ENCODE measurements at regions not wholly inside any gene's neighbourhood (a gene's known extent, or its start where the extent isn't known, plus 50 kb on each side); places are given as distances from the start of the nearest gene placed in this dataset.

DNA sequence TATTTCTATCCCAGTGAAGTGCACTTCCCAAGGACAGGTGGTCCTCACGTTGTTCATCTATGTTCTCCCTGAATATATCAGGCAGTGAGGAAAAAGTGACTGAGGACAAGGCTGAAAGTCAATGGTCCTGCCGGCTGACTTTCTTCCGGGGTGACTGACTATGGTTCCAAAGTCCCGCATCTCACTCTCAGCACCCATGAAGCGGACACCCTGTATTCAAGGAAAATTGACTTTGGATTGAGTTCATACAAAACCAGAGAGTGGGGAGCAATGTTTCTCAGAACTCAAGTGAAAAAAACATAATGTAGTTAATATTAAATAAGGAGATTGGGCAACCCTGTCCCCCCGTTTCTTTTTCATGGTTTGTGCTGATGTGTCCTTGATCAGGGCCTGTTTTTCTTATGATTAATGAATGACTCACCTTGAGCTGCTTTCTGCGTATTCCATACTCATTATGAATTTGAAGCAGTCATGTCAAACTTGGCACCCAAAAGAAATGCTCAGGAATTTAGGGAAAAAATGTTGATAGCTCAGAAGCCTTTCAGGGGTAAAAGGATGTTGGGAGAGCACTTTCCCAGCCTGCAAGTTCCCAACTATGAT, 184.0 kb downstream of the CYLD start:
- Histone ChIP-seq H3K36me3 (ENCODE audit: insufficient read depth, low read length) (no peaks in the 10 kb centered on the region), H4K20me1 (ENCODE audit: insufficient read depth, low read length) (no peaks in the 10 kb centered on the region), H2AFZ (ENCODE audit: low read depth, low read length) (no peak overlapping the region), H3K9ac (ENCODE audit: low read depth, low read length) (no peak overlapping the region), H3K79me2 (ENCODE audit: insufficient read depth, low read length) (no peaks in the 10 kb centered on the region), H3K27ac (ENCODE audit: low read length) (no peak overlapping the region), H3K4me3 (ENCODE audit: low read depth in 1 of 2, low read length in 2 of 2) (no peak overlapping the region), H3K27me3 (ENCODE audit: insufficient read depth, low read length, poor library complexity) (no peaks in the 10 kb centered on the region), H3K4me1 (ENCODE audit: insufficient read depth, low read length) (no peaks in the 10 kb centered on the region), H3K4me2 (ENCODE audit: insufficient read depth, low read length) (no peak overlapping the region), H3K9me3 (ENCODE audit: insufficient read depth, low read length, severe bottlenecking) (no peaks in the 10 kb centered on the region)
- TF ChIP-seq EZH2 (IDR thresholded peaks at IDR 0.05; ENCODE audit: borderline replicate concordance, low read depth, low read length, severe bottlenecking) (no peak), CTCF (IDR thresholded peaks at IDR 0.05; ENCODE audit: borderline replicate concordance, extremely low read depth, low read length, poor library complexity, severe bottlenecking) (no peak)
- DNase-seq (no peak), ATAC-seq (ENCODE audit: insufficient read depth, low read depth) (no peak)

DNA sequence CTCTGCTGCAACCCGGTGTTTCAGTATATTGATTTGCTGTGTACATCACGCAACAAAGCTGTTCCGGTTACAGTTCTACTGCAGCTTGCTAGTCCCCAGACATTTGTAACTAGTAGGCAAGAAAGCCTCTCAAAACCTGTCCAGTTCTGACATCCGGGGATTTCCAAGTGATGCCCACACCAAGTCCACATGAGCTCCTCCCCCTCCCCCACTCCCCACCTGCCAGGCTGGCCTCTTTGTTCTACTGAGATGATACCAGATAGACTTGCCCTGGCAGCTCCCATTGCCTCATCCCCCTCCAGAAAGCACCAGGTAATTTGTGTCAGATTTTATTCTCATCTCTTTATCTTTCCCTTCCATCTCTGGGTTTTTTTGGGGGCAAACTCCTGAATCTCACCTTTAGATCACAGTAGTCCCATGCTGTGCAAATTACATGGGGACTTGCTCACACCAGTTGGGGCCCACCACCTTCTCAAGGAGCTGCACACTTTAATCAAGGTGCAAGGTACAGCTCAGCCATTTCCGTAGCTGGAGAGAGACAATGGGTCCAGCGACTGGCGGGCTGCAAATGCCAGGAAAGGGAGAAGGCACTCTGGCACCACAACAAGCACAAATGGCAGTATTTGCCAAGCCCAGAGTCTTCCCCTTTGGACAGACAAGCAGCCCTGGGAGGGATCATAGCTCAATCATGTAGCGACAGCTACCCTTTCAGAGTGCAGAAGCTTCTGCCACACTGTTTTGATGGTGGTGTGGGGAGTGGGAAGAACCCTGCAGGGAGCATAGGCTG, 183.1 kb downstream of the CYLD start:
- DNase-seq (no peak), ATAC-seq (ENCODE audit: insufficient read depth, low read depth) (no peak)
- no peaks in the 10 kb centered on the region for H3K36me3 ChIP-seq (ENCODE audit: insufficient read depth, low read length)
- TF ChIP-seq CTCF (IDR thresholded peaks at IDR 0.05; ENCODE audit: borderline replicate concordance, extremely low read depth, low read length, poor library complexity, severe bottlenecking) (no peak), EZH2 (IDR thresholded peaks at IDR 0.05; ENCODE audit: borderline replicate concordance, low read depth, low read length, severe bottlenecking) (no peak)
- no peaks in the 10 kb centered on the region for H3K9me3 ChIP-seq (ENCODE audit: insufficient read depth, low read length, severe bottlenecking)
- H3K4me1 ChIP-seq (ENCODE audit: insufficient read depth, low read length), result no peaks in the 10 kb centered on the region
- H3K27ac ChIP-seq (ENCODE audit: low read length), result no peak overlapping the region
- no peaks in the 10 kb centered on the region for H3K27me3 ChIP-seq (ENCODE audit: insufficient read depth, low read length, poor library complexity)
- H3K79me2 ChIP-seq (ENCODE audit: insufficient read depth, low read length), result no peaks in the 10 kb centered on the region
- no peak overlapping the region for H3K9ac ChIP-seq (ENCODE audit: low read depth, low read length)
- no peaks in the 10 kb centered on the region for H4K20me1 ChIP-seq (ENCODE audit: insufficient read depth, low read length)
- no peak overlapping the region for H2AFZ ChIP-seq (ENCODE audit: low read depth, low read length)
- H3K4me3 ChIP-seq (ENCODE audit: low read depth in 1 of 2, low read length in 2 of 2), result no peak overlapping the region
- no peak overlapping the region for H3K4me2 ChIP-seq (ENCODE audit: insufficient read depth, low read length)

- H3K4me1 ChIP-seq (ENCODE audit: insufficient read depth, low read length), result no peaks in the 10 kb centered on the region
- no peak overlapping the region for H3K4me2 ChIP-seq (ENCODE audit: insufficient read depth, low read length)
- H3K27me3 ChIP-seq (ENCODE audit: insufficient read depth, low read length, poor library complexity), result no peaks in the 10 kb centered on the region
- no peak overlapping the region for H3K9ac ChIP-seq (ENCODE audit: low read depth, low read length)
- no peak overlapping the region for H3K4me3 ChIP-seq (ENCODE audit: low read depth in 1 of 2, low read length in 2 of 2)
- H2AFZ ChIP-seq (ENCODE audit: low read depth, low read length), result no peak overlapping the region
- no peaks in the 10 kb centered on the region for H4K20me1 ChIP-seq (ENCODE audit: insufficient read depth, low read length)
- H3K27ac ChIP-seq (ENCODE audit: low read length), result no peak overlapping the region
- no peaks in the 10 kb centered on the region for H3K79me2 ChIP-seq (ENCODE audit: insufficient read depth, low read length)
- no peak for DNase-seq
- H3K36me3 ChIP-seq (ENCODE audit: insufficient read depth, low read length), result no peaks in the 10 kb centered on the region
- H3K9me3 ChIP-seq (ENCODE audit: insufficient read depth, low read length, severe bottlenecking), result no peaks in the 10 kb centered on the region
- TF ChIP-seq CTCF (IDR thresholded peaks at IDR 0.05; ENCODE audit: borderline replicate concordance, extremely low read depth, low read length, poor library complexity, severe bottlenecking) (no peak), EZH2 (IDR thresholded peaks at IDR 0.05; ENCODE audit: borderline replicate concordance, low read depth, low read length, severe bottlenecking) (no peak)
- no peak for ATAC-seq (ENCODE audit: insufficient read depth, low read depth)
Observed at GRCh38 chr16:50917950-50918703, 176.2 kb downstream of the CYLD start.

All from DND-41 (cell line).